IPS DF 4.7 (cell line): ENCODE measurements at regions not wholly inside any gene's neighbourhood (a gene's known extent, or its start where the extent isn't known, plus 50 kb on each side); places are given as distances from the start of the nearest gene placed in this dataset.
"Not testable (repeated sequence)": the region's sequence is repeated elsewhere in the genome, so short reads cannot be mapped to it uniquely, and the experiment has no call there.

Source experiments
- DNase-seq: peaks from one replicate; pipeline ENCODE4 v3.0.0-alpha.2; 2013; ENCODE audit warnings: low spot score; ENCODE audit errors: extremely low read depth

DNA sequence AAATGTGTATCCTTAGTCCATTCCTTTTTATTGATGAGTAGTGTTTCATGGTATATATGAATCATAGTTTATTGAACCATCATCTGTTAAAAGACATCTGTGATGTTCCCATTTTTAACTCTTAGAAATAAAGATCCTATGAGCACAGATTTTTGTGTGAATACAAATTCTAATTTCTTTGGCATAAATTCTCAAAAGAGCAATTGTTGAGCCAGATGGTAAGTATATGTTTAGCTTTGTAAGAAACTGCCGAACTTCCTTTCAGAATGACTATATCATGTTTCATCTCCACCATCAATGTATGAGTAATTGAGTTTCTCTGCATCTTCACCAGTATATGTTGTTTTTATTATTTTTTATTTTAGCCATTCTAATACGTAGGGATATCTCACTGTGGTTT lies 526.4 kb downstream of the CDH10 start:
- no peak for DNase-seq

DNA sequence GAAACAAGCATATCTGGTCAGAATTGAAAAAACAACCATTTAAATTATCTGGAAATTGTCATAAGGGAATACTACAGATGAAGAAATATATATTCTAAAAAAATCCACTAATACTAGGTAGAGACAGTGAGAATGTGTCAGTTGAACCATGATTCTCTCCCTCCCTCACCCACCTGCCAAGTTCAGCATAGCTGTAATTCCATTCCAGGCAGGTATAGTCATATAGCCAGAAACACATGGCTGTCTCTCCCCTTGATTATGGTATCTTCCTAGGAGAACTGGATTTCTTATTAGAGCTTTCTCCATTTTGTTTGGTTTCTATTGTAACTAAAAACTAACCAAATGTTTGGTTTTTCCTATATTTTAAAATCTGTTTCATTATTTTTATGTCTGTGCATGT lies 509.2 kb downstream of the CDH10 start:
- no peak for DNase-seq

DNA sequence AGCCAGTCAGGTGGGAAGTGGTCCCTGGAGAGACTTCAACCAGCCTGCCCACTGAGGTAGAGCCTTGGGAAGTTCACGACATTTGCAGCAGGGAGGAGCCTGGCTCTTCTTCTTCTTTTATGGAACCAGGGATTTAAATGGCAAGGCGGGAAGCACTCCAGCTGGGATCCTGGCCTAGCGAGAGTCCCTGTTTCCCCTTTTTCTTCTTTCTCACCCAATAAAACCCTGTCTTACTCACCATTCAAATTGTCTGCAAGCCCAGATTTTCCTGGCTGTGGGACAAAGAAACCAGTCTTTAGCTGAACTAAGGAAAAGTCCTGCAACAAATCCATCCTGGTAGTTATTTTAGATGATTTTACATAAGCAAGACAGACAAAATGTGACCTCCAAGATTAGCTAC lies 503.7 kb downstream of the CDH10 start:
- DNase-seq, result no peak

DNA sequence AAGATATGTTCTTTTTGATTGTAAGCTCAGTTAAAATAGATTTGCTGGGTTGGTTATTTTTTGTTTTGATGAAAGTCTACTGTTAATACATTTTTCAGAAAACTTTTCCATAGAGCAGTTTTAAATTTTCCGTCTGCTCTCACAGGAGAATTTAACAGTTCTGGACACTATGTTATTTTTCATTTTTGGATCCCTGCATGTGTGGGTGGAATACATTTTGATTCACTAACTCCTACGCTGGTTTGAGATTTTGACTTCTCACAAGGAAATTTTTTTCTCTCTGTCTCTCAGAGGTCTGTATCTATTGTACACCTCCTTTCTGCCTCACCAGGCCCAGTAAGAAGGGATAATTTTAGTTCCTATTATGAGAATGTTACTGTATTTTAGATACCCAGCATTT lies 502.4 kb downstream of the CDH10 start:
- no peak for DNase-seq

DNA sequence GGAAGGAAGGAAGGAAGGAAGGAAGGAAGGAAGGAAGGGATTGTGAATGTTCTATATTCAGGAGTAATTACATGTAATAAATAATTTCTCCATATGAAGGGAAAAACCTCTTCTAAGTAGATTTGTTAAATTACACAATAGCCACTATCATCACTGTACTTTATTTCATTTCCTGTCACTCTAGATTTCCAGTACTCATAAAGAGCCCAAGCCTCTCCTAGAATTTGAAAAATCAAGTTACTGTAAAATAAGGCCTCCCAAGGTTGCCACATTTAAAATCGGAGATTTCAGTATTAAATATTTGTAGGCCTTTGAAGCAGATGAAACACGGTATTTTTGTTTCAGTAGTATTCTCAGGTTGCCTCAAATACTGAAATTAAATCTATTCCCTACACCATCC lies 499.0 kb downstream of the CDH10 start:
- no peak for DNase-seq

DNA sequence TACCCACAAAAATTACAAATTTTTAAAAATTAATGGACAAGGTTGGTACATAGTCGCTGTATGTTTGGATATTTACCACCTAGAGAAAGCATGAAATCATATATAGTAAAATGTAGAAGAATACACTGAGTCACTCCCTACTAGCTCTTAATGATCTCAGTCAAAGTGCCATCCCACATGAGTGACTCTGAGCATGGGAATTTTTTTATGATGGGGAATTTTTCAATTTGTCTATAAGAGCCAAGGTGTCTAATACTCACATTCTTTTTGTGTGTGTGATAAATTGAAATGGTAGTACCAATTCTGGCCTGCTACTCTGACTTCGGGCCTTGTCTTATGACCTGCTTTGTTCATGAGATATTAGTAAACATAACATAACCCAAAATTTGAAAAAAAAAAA lies 483.2 kb downstream of the CDH10 start:
- DNase-seq, result no peak

DNA sequence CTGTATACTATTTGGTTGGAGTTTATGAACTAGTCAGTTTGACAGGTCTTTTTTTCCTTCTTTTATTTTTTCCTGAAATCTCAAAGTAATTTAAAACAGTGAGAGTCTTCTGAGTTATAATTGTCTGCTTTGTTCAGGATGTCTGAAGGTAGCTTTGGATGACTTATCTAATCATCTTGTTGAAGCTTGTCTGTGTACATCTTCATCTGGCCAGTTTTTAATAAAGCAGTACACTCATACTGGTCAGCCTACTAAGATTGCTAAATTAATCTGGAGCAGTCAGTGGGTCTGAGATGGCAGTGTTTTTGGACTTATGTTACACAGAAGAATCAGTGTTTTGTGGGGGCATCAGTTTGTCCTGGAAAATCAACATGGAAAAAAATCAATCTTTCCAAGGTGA lies 482.4 kb downstream of the CDH10 start:
- no peak for DNase-seq

DNA sequence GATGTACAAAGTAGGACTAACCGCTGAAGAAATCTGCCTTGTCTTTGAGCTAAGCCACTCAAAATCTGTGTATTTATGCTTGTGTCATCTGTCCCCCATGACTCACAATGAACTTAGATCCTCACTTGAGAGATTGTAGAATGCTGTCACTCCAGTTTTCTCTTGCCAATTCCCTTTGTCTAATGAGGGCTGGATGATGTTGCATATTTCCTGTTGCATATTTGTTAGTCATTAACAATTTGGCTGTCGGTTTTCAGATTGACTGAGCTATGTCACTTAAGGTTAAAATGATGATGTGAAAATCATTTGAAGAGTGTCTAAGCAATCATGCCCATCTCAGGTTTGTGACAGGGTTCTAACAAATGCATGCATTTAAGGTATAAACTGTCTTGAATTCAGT lies 481.7 kb downstream of the CDH10 start:
- DNase-seq, result no peak

DNA sequence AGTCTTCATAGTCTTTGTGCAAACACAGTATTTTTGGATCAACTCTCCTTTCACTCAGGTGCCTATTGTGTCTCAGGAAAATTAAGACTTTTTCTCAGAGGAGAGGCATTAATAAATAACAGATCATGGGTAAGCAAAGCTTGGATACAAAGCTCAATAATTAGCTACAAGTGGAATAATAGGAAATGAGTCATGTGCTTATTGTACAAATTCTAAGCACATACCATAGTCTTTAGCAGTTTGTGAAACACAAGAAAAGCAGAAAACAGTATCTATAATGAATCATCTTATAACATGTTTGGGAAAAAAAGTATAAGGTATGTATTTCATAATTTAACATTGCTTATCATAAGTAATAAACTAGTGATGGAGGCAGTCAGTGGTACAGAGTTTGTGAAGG lies 477.0 kb downstream of the CDH10 start:
- no peak for DNase-seq

DNA sequence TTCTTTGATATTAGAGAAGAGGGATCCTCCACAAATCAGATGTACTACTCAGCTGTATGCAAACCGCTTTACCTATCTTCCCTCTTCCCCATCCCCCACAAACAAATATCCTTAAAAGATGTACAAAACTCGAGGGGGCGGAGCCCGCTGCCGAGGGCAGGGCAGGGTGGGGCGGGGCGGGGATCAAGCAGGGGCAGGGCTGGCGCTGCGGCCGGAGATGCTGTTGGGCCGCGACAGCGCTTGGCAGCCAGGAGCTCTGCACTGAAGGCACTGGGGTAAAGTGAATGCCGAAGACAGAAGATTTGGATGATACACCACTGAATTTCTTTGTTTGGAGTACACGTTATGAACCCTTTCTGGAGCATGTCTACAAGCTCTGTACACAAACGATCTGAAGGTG lies 474.8 kb downstream of the CDH10 start:
- DNase-seq, result no peak

DNA sequence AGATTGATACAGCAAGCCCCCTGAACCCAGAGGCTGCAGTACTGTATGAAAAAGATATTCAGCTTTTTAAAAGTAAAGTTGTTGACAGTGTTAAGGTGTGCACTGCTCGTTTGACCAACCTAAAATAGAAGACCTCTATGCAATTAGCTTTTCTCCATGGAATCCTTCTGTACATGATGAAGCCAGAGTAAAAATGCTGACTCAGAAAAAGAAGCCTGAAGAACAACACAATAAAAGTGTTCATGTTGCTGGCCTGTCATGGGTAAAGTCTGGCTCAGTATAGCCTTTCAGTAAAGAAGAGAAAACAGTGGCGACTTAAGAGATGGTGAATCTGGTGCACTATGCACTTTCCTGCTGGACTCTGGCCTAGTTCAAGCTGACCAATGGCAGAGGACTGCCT lies 473.8 kb downstream of the CDH10 start:
- DNase-seq, result not testable (repeated sequence)

DNA sequence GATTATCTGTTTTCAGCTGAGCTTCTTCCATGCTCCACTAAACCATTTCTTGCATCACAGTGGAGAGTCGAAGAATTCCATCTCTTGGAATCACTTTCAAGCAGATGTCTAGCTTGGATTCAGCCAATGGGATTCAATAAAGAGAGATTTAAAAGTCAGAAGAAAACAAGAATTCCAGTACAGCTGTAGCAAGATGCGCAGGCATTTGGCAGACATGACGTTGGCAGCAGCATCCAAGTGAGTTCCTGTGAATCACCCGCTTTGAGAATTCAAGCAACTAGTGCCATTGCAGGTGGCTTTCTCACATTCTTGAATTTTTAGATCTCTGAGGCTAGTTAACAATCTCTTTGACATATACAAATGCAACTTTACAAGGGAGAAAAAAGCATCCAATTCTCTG lies 467.0 kb downstream of the CDH10 start:
- DNase-seq, result no peak

DNA sequence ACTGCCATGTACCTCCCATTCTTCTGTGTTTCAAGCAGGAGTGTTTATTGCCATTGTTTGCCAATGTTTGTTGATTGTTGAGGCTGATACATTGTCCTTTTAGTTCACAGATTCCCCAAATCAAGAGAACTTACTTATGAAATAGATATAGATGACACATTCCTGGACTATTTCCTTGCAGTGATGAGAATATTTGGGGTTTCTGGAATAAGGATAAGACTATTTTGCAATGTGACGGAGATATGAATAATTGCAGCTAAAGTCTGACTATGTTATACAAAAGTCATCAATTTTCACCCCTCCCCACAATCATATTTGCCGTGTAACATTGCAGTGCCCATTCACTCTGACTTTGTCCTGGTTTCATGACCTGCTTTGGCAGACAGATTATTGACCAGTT lies 460.8 kb downstream of the CDH10 start:
- no peak for DNase-seq

DNA sequence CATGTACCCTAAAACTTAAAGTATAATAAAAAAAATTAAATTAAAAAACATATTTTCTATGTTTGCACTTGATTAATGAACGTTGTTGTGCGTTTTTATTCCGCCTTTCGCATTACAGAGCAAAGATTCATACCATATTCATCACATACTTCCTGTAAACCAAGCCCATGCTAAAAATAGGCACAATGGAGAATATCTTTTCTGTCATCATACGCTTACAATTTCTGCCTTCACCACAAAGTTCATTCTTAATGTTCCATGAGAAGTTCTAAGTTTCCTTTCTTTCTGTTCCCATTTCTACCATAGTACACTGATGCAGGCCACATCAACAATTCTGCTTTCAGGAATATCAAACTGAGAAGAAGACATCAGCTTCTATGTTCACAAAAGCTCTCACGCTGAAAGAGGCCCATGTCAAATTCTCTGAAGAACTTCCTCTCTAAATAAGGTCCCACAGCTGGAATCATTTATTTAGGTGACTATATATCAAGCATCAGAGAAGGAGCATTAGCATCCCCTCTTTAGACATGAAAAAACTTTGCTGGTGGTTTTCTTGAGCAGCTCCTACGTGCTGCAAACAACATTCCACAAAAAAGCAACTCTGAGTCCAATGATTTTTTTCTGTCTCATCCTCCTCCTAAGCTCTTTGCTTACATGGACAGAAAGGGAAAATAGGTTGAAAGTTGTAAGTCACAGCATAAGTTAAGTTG lies 456.4 kb downstream of the CDH10 start:
- no peak for DNase-seq

DNA sequence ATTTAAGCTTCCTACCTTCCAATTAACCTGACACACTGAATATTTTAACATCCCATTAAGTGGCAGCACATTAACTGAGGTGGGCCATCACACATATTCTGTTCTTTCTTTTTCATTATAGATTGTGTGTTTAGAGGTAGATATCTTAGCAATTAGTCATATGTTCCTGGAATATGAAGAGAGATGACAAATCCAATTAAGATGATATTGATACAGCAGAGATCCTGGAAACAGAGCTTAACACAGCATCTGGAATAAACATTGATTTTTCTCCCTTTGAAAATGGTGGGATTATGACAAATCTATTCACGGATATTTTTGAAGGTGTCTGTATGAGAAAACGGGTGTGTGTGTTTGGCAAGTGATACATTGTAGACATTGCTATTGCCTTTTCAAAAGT lies 448.0 kb downstream of the CDH10 start:
- DNase-seq, result no peak

DNA sequence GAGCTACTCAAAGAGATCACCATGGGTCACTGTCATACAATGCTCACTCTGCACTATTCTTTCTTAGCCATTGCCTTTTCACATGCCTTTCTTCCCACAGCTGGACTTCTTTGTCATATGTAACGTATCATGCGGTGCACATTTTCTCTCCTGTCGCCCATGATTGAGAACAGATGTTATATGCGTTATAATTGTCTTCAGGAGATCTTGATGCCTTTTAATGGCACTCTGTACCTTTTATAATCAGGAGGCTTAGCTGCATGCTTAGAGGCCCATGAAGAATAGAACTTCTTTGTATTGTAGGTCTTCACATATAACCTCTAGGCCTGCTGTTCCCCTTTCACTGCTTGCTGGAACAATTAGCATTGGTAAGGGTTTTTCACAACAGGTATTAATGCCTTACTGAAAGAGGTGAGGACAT lies 436.1 kb downstream of the CDH10 start:
- DNase-seq, result no peak

DNA sequence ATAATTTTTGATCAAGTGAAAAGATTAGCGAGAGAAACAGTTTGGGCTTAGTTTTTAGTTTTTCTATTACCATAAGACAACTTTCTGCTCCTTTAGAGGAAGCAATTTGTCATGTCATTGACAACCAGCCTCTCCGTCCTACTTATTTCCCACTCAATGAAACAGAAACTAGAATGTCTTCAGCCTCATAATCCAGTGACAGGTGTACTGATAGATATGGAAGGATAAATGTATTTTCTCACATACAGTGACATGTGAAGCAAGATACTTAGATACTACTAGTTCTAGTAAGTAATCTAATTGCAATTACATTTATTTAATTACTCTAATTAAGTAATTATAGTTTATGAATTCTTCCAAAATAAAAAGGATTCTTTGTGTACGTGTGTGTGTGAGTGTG lies 429.7 kb downstream of the CDH10 start:
- DNase-seq, result no peak

DNA sequence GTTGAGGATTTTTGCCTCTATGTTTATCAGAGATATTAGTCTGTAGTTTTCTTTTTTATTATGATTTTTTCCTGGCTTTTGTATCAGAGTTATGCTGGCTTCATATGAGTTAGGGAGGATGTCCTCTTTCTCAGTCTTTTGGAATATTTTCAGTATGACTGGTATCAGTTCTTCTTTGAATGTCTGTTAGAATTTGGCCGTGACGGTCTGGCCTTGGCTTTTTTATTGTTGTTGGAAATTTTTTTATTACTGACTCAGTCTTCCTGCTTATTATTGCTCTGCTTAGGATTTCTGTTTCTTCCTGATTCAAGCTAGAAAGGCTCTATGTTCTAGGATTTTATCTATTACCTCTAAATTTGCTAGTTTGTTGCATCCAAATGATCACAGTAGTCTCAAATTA lies 421.9 kb downstream of the CDH10 start:
- DNase-seq, result no peak

DNA sequence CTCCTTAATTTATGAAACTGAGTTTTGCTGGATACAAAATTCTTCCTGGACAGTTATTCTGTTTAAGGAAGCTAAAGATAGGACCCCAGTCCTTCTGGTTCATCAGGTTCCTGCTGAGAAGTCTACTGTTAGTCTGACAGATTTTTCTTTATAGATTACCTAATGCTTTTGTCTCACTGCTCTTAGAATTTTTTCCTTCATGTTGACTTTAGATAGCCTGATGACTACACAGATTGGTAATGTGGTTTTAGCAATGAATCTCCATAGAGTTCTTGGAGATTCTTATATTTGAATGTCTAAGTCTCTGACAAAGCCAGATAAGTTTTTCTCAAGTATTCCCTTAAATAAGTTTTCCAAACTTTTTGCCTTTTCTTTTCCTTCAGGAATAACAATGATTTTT lies 419.7 kb downstream of the CDH10 start:
- no peak for DNase-seq

DNA sequence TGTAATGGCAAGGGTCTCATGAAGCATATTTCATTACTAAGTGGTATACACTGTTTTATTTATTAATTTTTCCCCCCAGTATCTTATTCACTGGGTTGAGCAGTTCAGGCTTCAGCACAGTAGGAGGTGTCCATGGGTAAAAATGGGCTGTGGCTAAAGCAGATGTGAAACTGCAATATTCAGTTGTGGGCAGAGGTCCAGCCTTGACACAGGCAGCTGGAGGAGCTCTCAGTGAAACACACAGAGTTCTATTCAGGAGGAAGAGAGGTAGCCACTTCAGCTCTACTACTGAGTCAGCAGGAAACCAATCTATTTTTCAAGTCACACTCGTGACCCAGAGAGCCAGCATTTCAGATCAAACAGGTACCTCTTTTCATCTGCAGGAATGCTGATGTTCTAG lies 418.3 kb downstream of the CDH10 start:
- no peak for DNase-seq

DNA sequence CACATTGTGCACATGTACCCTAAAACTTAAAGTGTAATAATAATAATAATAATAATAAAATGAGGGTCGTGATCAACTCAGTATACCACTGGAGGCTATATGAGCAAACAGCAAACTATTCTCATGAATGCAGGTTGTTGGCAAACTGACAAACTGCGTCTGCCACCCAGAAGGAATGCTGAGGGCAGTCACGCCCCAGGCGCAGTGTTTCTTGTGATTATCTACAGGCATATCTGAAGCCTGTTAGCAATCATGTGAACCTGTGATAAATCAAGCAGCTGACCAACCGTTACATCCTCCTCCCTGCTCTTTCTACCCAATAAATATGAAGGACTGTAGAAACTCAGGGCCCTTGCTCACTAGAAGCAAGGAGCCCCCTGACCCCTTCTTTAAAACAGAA lies 416.9 kb downstream of the CDH10 start:
- not testable (repeated sequence) for DNase-seq

DNA sequence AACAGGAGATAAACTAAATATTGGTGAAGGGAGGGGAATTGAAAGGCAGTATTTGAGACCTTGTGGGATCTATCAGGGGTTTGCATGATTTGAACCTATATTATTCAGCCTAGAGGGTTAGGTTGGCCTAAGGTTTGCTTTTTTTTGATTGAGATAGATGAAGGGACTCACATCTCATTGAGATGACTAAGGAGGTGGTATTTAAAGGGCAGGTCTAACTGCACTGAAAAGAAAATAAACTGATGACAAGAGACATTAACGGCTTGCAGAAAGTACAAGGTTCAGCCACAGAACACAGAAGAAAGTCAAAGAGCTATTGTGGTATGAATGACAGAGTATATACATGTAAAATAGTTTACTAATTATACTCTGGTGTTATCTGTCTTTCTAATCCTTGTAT lies 412.7 kb downstream of the CDH10 start:
- DNase-seq, result no peak

DNA sequence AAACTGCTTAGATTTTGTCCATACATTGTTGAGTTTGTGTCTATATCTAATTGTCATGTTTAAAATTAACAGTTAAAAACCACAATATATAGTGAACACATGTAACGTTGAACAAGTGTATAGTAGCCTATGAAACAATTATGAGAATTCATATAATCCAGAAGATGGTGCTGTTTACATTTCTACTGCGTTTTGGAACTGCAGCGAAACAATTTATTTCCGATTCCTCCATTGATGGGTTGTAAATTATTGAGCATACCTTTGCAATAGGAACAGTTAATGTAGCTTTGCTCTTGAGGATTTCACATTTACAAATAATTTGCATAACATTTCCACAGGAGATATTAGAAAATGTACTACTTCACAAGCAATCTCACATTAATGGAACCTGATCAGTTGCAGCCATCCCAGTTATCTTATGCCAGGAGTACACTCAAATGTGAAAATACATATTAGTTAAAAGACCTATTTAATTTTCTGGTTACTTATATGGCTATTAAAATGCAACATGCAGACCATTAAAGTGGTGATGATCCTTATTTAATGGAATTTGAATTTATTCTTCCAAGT lies 411.8 kb downstream of the CDH10 start:
- DNase-seq, result no peak

DNA sequence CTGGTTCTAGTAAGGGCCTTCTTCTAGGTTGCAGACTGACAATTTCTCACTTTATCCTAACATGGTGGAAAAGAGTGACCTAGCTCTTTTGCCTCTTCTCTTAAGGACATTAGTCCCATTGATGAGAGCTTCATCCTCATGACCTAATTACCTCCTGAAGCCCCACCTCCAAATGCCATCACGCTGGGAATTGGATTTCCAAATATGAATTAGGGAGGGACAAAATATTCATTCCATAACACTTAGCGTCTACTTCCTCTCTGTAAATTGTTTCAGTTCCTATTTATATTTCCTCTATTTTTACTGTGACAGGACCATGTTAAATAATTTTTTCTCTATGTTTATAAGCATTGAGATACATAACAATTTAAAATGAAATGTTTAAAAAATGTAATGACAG lies 408.8 kb downstream of the CDH10 start:
- no peak for DNase-seq
